HepG2 (cell line): ENCODE measurements at regions not wholly inside any gene's neighbourhood (a gene's known extent, or its start where the extent isn't known, plus 50 kb on each side); places are given as distances from the start of the nearest gene placed in this dataset.

Source experiments
- ATAC-seq: fragments of 200-7000 bp; cut with Tn5 transposase; 3 replicates; pipeline ENCODE4 v1.9.1; 2020; ENCODE audit warnings: mild to moderate bottlenecking, moderate library complexity
- BruUV-seq: library from RNA; stranded (reverse); fragments of 400-500 nt; replicated peaks from 2 replicates; lab custom pipeline; 2021; lab: Mats Ljungman, UMichigan
- CTCF ChIA-PET: fragments of 300-600 bp; formaldehyde crosslinking; extraction: SDS; loops from one replicate; lab custom pipeline; 2021; ENCODE audit warnings: low total read pairs, inconsistent platforms, low intra/inter-chr PET ratio; lab: Yijun Ruan, JAX
- POLR2A ChIA-PET: fragments of 350-600 bp; sonication (Branson Sonifier 250); formaldehyde crosslinking; loops from one replicate; lab custom pipeline; 2020; ENCODE audit warnings: antibody characterized with exemption, inconsistent platforms; lab: Yijun Ruan, JAX
- DNase-seq: peaks from one replicate; pipeline ENCODE4 v3.0.0-alpha.2; 2015; ENCODE audit warnings: low spot score
- FAIRE-seq: peaks from 3 replicates; lab custom pipeline; 2011; peaks lifted over from hg19 to GRCh38; lab: Jason Lieb, UNC
- H2AFZ ChIP-seq: one replicate; pipeline ENCODE4 v1.6.1; 2011; ENCODE audit warnings: low read length, inconsistent platforms
- H3K27ac ChIP-seq: fragments of 300-600 bp; 3 replicates; pipeline ENCODE4 v1.8.0; 2011; ENCODE audit warnings: mixed run types, mild to moderate bottlenecking, mixed read lengths, low read length, inconsistent platforms; ENCODE audit not compliant: insufficient read depth; ENCODE audit errors: extremely low read length
- H3K27me3 ChIP-seq, 2 experiments: fragments of 200-600 bp in 1 of 2; 2 replicates in 1 of 2; 3 replicates in 1 of 2; pipeline versions ENCODE4 v1.6.0 to v1.8.0; 2011; ENCODE audit warnings: low read length in 2 of 2, mild to moderate bottlenecking in 2 of 2, moderate library complexity in 2 of 2, inconsistent platforms in 1 of 2; ENCODE audit not compliant: insufficient read depth in 2 of 2, control insufficient read depth in 1 of 2
- H3K36me3 ChIP-seq, 2 experiments: fragments of 200-600 bp in 1 of 2; replicated peaks in 1 of 2; 2 replicates in 1 of 2; 3 replicates in 1 of 2; pipeline versions ENCODE4 v1.5.1 to v1.8.0; 2011; ENCODE audit warnings: low read length in 2 of 2, inconsistent platforms in 1 of 2; ENCODE audit not compliant: insufficient read depth in 2 of 2, control insufficient read depth in 1 of 2
- H3K4me1 ChIP-seq: 2 replicates; pipeline ENCODE4 v1.5.1; 2012; ENCODE audit warnings: low read length, inconsistent platforms; ENCODE audit not compliant: insufficient read depth
- H3K4me2 ChIP-seq: 2 replicates; pipeline ENCODE4 v1.6.0; 2011; ENCODE audit warnings: low read depth, low read length, inconsistent platforms
- H3K4me3 ChIP-seq, 3 experiments: fragments of 200-600 bp in 1 of 3; sonication (generic), shearing (Covaris generic) in 1 of 3; replicated peaks in 1 of 3; 2 replicates each; pipeline ENCODE4 v1.5.1; 2011 to 2016; ENCODE audit warnings: low read length in 3 of 3, inconsistent platforms in 2 of 3, low read depth in 2 of 3, mild to moderate bottlenecking in 2 of 3, control low read depth in 1 of 3, mixed read lengths in 1 of 3; ENCODE audit not compliant: insufficient read depth in 1 of 3
- H3K79me2 ChIP-seq: one replicate; pipeline ENCODE4 v1.6.1; 2011; ENCODE audit warnings: low read length, inconsistent platforms; ENCODE audit not compliant: insufficient read depth
- H3K9ac ChIP-seq: 2 replicates; pipeline ENCODE4 v1.6.0; 2011; ENCODE audit warnings: mild to moderate bottlenecking, low read depth, low read length, inconsistent platforms; ENCODE audit not compliant: insufficient read depth
- H3K9me3 ChIP-seq: 2 replicates; pipeline ENCODE4 v1.5.1; 2012; ENCODE audit warnings: mild to moderate bottlenecking, low read length
- H4K20me1 ChIP-seq: 2 replicates; pipeline ENCODE4 v1.6.0; 2011; ENCODE audit warnings: inconsistent platforms, mild to moderate bottlenecking, low read length, moderate library complexity; ENCODE audit not compliant: insufficient read depth
- ARNT2 ChIP-seq: sonication (generic); formaldehyde crosslinking; IDR thresholded peaks from 2 replicates; pipeline ENCODE4 v1.8.0; 2022; ENCODE audit warnings: mild to moderate bottlenecking, low read depth, missing genetic modification reagents, moderate library complexity
- DPF2 ChIP-seq: sonication (generic); formaldehyde crosslinking; IDR thresholded peaks from 2 replicates; pipeline ENCODE4 v1.4.0; 2020; ENCODE audit warnings: mild to moderate bottlenecking, low read depth, missing genetic modification reagents, borderline replicate concordance
- HNRNPLL ChIP-seq: fragments of 200-400 bp; formaldehyde crosslinking; IDR thresholded peaks from 2 replicates; pipeline ENCODE4 v1.6.1; 2017; ENCODE audit warnings: mild to moderate bottlenecking, low read depth, low read length; ENCODE audit not compliant: poor library complexity, severe bottlenecking
- IKZF4 ChIP-seq: sonication (generic); formaldehyde crosslinking; IDR thresholded peaks from 2 replicates; pipeline ENCODE4 v1.5.1; 2020; ENCODE audit warnings: borderline replicate concordance, mild to moderate bottlenecking, low read depth, missing genetic modification reagents; ENCODE audit errors: not compliant biosample characterization
- PHB2 ChIP-seq: fragments of 450-650 bp; IDR thresholded peaks from 2 replicates; pipeline ENCODE4 v1.6.1; 2018; ENCODE audit not compliant: partially characterized antibody
- PITX1 ChIP-seq: sonication (generic); formaldehyde crosslinking; IDR thresholded peaks from 2 replicates; pipeline ENCODE4 v1.5.1; 2020; ENCODE audit warnings: mild to moderate bottlenecking, missing genetic modification reagents
- TOE1 ChIP-seq: sonication (generic); formaldehyde crosslinking; IDR thresholded peaks from 2 replicates; pipeline ENCODE4 v1.4.0; 2020; ENCODE audit warnings: mild to moderate bottlenecking, missing genetic modification reagents
- ZFP36L2 ChIP-seq: sonication (generic); formaldehyde crosslinking; IDR thresholded peaks from 2 replicates; pipeline ENCODE4 v1.4.0; 2020; ENCODE audit warnings: missing genetic modification reagents
- ZNF12 ChIP-seq: sonication (generic); formaldehyde crosslinking; IDR thresholded peaks from 2 replicates; pipeline ENCODE4 v1.5.0; 2020; ENCODE audit warnings: missing genetic modification reagents
- ZNF121 ChIP-seq: sonication (generic); formaldehyde crosslinking; IDR thresholded peaks from 2 replicates; pipeline ENCODE4 v1.5.0; 2020; ENCODE audit warnings: mild to moderate bottlenecking, missing genetic modification reagents
- ZNF282 ChIP-seq: fragments of 450-650 bp; IDR thresholded peaks from 2 replicates; pipeline ENCODE4 v1.6.1; 2018; ENCODE audit not compliant: partially characterized antibody
- ZNF780A ChIP-seq: sonication (generic); formaldehyde crosslinking; IDR thresholded peaks from 2 replicates; pipeline ENCODE4 v1.8.0; 2022; ENCODE audit warnings: mild to moderate bottlenecking, missing genetic modification reagents, moderate library complexity
- ZSCAN29 ChIP-seq: sonication (generic); formaldehyde crosslinking; conservative IDR thresholded peaks from 2 replicates; pipeline ENCODE4 v1.4.0; 2020; ENCODE audit warnings: mild to moderate bottlenecking, missing genetic modification reagents
- WGBS: methylation state at CpG from one replicate; pipeline ENCODE4 v1.1.6; 2017; ENCODE audit warnings: low lambda C conversion rate; 5-methylcytosine and 5-hydroxymethylcytosine counted together
- in situ Hi-C: cut with HindIII; loops from 2 replicates; pipeline ENCODE4 v1.10.0; 2017; ENCODE audit warnings: low pct_unique_long_range_greater_than_20kb; ENCODE audit not compliant: extremely low pct_ligation_motif_present
- intact Hi-C: fragments of 100-400 bp; cut with micrococcal nuclease; formaldehyde crosslinking; loops from one replicate; pipeline ENCODE4 v1.10.0; 2022; ENCODE audit not compliant: unreplicated experiment
- TF ChIP-seq, protein P1 (sequence below): sonication (generic); formaldehyde crosslinking; conservative IDR thresholded peaks from 2 replicates; pipeline ENCODE4 v1.8.0; 2022; ENCODE audit warnings: low read depth, missing genetic modification reagents
- TF ChIP-seq, protein P2 (sequence below): sonication (generic); formaldehyde crosslinking; IDR thresholded peaks from 2 replicates; pipeline ENCODE4 v1.8.1; 2023; ENCODE audit warnings: mild to moderate bottlenecking, missing genetic modification reagents
- TF ChIP-seq, protein P3 (sequence below): IDR thresholded peaks from 2 replicates; pipeline ENCODE4 v1.6.1; 2016; ENCODE audit warnings: low read depth, borderline replicate concordance
- TF ChIP-seq, protein P4 (sequence below): sonication (generic); formaldehyde crosslinking; conservative IDR thresholded peaks from 2 replicates; pipeline ENCODE4 v1.5.0; 2020; ENCODE audit warnings: missing genetic modification reagents
- TF ChIP-seq, protein P5 (sequence below): sonication (generic); formaldehyde crosslinking; IDR thresholded peaks from 2 replicates; pipeline ENCODE4 v1.4.0; 2020; ENCODE audit warnings: missing genetic modification reagents, borderline replicate concordance

DNA sequence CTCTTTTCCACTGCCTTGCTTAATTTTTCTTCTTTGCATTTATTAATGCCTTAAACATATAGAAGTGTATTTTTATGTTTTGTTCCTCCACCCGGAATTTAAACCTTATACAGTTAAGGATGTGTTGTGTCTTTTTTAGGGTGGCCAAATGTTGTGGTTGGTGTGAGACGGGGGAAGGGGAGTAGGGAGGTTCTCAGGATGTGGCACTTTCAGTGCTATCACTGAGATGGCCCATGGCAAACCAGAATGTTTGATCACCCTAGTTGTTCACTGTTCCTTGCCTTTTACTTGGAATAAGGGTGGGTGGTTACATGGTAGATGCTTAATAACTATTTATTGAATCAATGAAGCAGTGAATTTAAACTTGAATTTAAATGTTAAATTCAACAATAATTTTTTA, 216.0 kb upstream of the SLITRK1 start:
- BruUV-seq = no TSS peak
- ChIA-PET CTCF (no interaction called here), POLR2A (no interaction called here)
- WGBS = 0% methylated on average over 2 of the region's 2 CpGs
- Histone ChIP-seq H3K27me3 (no peaks in the 10 kb centered on the region), H4K20me1 (no peaks in the 10 kb centered on the region), H3K36me3 (no peaks in the 10 kb centered on the region), H2AFZ (no peak overlapping the region), H3K79me2 (no peaks in the 10 kb centered on the region), H3K9me3 (no peaks in the 10 kb centered on the region), H3K4me1 (no peaks in the 10 kb centered on the region), H3K9ac (no peak overlapping the region), H3K4me3 (no peak overlapping the region), H3K27ac (no peak overlapping the region), H3K4me2 (no peak overlapping the region)
- ATAC-seq = no peak
- intact Hi-C loops (no loop called here), in situ Hi-C loops (no loop called here)
- FAIRE-seq = no peak
- no peak for DNase-seq
- TF ChIP-seq DPF2 (no peak), ZNF780A (CRISPR knock-in tag) (no peak), ZNF121 (CRISPR knock-in tag) (no peak), ZNF282 (no peak), ZNF12 (CRISPR knock-in tag) (no peak), IKZF4 (CRISPR knock-in tag) (no peak), PHB2 (no peak), ZSCAN29 (CRISPR knock-in tag) (no peak), ARNT2 (CRISPR knock-in tag) (no peak), HNRNPLL (no peak), TOE1 (CRISPR knock-in tag) (no peak), ZFP36L2 (CRISPR knock-in tag) (no peak), PITX1 (CRISPR knock-in tag) (no peak)
- TF ChIP-seq, protein P1, sequence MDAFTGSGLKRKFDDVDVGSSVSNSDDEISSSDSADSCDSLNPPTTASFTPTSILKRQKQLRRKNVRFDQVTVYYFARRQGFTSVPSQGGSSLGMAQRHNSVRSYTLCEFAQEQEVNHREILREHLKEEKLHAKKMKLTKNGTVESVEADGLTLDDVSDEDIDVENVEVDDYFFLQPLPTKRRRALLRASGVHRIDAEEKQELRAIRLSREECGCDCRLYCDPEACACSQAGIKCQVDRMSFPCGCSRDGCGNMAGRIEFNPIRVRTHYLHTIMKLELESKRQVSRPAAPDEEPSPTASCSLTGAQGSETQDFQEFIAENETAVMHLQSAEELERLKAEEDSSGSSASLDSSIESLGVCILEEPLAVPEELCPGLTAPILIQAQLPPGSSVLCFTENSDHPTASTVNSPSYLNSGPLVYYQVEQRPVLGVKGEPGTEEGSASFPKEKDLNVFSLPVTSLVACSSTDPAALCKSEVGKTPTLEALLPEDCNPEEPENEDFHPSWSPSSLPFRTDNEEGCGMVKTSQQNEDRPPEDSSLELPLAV (CRISPR knock-in tag) = no peak
- TF ChIP-seq, protein P2, sequence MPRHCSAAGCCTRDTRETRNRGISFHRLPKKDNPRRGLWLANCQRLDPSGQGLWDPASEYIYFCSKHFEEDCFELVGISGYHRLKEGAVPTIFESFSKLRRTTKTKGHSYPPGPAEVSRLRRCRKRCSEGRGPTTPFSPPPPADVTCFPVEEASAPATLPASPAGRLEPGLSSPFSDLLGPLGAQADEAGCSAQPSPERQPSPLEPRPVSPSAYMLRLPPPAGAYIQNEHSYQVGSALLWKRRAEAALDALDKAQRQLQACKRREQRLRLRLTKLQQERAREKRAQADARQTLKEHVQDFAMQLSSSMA (CRISPR knock-in tag) = no peak
- TF ChIP-seq, protein P3, sequence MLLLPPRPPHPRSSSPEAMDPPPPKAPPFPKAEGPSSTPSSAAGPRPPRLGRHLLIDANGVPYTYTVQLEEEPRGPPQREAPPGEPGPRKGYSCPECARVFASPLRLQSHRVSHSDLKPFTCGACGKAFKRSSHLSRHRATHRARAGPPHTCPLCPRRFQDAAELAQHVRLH = no peak
- TF ChIP-seq, protein P4, sequence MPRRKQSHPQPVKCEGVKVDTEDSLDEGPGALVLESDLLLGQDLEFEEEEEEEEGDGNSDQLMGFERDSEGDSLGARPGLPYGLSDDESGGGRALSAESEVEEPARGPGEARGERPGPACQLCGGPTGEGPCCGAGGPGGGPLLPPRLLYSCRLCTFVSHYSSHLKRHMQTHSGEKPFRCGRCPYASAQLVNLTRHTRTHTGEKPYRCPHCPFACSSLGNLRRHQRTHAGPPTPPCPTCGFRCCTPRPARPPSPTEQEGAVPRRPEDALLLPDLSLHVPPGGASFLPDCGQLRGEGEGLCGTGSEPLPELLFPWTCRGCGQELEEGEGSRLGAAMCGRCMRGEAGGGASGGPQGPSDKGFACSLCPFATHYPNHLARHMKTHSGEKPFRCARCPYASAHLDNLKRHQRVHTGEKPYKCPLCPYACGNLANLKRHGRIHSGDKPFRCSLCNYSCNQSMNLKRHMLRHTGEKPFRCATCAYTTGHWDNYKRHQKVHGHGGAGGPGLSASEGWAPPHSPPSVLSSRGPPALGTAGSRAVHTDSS (CRISPR knock-in tag) = no peak
- TF ChIP-seq, protein P5, sequence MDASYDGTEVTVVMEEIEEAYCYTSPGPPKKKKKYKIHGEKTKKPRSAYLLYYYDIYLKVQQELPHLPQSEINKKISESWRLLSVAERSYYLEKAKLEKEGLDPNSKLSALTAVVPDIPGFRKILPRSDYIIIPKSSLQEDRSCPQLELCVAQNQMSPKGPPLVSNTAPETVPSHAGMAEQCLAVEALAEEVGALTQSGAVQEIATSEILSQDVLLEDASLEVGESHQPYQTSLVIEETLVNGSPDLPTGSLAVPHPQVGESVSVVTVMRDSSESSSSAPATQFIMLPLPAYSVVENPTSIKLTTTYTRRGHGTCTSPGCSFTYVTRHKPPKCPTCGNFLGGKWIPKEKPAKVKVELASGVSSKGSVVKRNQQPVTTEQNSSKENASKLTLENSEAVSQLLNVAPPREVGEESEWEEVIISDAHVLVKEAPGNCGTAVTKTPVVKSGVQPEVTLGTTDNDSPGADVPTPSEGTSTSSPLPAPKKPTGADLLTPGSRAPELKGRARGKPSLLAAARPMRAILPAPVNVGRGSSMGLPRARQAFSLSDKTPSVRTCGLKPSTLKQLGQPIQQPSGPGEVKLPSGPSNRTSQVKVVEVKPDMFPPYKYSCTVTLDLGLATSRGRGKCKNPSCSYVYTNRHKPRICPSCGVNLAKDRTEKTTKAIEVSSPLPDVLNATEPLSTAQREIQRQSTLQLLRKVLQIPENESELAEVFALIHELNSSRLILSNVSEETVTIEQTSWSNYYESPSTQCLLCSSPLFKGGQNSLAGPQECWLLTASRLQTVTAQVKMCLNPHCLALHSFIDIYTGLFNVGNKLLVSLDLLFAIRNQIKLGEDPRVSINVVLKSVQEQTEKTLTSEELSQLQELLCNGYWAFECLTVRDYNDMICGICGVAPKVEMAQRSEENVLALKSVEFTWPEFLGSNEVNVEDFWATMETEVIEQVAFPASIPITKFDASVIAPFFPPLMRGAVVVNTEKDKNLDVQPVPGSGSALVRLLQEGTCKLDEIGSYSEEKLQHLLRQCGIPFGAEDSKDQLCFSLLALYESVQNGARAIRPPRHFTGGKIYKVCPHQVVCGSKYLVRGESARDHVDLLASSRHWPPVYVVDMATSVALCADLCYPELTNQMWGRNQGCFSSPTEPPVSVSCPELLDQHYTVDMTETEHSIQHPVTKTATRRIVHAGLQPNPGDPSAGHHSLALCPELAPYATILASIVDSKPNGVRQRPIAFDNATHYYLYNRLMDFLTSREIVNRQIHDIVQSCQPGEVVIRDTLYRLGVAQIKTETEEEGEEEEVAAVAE (CRISPR knock-in tag) = no peak
